ENCODE measurements at regions not wholly inside any gene's neighbourhood (a gene's known extent, or its start where the extent isn't known, plus 50 kb on each side); places are given as distances from the start of the nearest gene placed in this dataset.

DNA sequence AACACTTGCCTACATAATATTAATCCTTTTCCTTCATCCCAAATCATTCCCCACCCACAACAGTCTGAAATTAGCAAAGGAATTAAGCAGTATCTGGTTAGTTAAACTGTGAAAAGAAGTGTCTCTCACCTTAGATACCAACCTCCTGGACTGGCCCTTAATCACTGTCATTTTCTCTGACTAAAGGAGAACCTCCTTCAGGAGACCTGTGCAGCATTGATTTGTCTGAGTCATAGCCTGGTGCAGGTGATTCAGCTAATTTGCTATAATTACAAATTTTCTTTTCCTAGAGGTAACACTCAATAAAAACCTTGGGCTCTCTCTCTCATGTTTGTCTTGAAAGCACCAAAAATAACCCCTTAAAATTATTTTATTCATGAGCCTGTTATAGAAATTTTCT lies 279.8 kb upstream of the SEMA6D start:
- no peak for DNase-seq

DNA sequence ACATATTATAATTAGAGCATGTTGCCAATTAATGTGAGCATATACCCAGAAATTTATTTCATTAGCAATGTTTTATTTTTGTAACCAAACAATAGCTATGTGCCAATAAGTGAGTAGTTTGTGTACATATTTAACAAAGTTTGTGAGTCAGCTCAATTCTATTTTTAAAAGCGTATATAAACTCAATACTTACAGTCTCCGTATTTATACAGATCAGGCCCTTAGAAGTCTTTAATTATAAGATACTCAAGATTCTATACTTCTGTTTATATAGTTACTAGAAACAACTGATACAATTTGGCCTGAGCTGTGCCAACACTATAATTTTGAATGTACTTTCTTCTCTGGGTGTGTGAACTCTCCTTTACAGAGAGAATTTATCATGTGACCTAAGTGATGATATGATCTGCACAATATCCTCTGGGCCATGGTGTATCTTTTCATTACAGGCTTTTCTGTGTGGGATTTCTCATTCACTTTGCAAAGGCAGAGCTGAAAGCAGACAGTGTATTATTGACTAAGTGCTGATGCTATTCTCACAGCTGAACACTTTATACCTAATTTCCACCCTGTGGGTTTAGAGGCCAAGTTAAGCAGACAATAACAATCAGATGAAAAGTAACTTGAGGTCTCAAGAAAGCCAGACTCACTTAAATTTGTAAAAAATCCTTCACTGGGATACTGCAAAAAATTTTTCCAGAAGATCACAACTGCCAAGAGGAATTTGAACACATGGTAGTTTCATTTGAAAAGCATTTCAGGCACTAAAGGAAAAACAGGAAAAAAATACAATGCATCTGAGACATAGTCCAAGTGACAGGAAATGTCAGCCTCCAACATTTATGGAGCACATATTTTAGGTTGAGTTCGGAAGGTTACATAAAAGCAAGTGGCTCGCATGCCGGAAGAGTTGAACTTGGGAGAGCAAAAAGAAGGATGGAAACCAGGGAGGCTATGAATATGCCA lies 277.9 kb upstream of the SEMA6D start:
- no peak for DNase-seq

DNA sequence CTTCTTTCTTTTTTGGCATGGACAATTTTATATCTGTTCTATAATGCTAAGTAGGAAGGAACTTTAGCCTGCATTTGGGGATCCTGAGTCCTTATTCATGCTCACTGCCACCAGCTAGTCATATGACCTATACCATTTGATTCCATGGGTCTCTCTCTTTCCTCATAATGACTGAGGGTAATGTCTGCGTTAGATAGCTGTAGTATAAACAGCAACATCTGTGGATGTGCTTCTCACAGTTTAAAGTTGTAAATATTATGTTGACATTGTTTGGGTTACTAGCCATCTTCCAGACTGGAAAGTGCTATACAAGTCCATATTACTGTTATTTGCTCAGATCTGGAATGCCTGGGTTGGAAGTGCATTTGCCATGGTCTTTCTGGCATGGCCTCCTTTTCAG lies 274.9 kb upstream of the SEMA6D start:
- DNase-seq: no peak

DNA sequence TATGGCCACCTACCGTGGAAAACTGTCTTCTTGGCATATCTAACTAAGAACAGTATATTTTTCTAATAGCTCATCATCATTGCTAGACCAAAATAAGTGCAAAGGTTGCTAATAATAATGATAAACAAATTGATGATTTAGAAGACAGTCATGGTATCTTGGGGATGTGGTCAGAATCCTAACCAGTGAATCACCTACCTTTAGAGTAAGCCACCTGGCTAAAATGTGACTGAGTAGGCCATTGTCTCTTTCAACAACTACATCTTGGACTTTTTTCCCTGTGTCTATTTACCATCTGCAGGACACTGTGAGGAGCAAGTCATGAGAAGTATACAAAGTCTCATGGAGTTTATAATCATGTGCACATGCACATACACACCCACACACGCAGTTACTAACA lies 273.5 kb upstream of the SEMA6D start:
- DNase-seq: no peak

DNA sequence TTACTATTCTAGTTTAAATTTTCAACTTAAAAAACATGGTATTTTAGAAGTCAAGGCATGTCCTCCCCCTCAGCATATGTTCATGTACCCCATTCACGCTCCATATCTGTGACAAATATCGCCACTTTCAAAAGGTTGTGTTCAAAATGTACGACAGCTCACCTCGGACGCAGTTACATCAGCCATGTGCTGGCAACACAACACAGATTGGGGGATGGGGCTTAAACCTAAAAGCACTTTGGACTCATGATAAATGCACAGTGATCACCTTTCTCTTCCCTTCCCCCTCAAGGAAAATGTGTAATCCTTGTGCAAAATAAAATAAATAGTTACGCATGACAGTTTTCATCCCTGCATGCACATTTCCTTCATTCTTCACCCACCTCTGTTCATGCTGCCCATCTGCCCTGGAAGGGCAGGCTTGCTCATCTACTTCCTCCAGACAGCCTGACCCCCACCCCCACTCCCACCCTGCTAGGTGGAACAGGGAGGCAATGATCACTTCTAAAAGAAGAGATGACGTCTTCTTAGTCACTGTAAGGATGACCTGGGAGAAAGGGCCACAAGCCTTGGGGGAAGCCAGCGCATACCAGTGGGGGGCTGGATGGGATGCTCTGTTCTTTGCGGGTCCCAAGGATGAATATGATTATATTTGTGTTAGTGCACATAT lies 271.4 kb upstream of the SEMA6D start:
- DNase-seq: no peak

DNA sequence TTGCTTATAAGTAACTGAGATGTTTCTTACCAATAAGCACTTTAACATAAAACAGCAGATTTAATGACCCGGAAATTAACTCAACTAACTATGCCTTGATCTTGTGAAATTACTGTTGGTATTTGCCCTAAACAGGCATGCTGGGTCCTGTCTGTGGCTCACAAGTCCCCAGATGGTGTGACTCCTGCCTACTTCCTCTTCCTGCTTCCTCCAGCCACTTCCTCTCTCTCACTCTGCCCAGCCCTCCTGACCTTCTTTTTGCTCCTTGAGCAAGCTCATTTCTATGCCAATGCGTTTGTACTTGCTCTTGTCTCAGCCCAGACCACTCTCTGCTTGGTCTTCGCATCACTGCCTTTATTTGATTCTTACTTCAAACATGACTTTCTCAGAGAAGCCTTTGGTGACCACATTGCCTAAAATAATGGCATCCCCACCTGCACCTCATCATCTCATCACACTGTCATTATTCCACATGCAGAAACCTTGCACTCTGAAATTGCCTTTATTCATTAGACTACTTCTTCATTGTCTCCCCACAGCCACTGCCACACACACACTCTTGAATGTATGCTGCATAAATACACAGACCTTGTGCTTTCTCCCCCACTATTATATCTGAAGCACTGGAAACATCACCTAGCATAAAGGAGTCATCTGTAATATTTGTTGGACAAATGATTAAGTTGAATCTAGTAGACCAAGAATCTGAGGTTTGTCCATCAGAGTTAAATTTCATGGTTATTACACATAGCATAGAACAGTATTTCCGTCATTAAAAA lies 256.3 kb upstream of the SEMA6D start:
- no peak for DNase-seq

DNA sequence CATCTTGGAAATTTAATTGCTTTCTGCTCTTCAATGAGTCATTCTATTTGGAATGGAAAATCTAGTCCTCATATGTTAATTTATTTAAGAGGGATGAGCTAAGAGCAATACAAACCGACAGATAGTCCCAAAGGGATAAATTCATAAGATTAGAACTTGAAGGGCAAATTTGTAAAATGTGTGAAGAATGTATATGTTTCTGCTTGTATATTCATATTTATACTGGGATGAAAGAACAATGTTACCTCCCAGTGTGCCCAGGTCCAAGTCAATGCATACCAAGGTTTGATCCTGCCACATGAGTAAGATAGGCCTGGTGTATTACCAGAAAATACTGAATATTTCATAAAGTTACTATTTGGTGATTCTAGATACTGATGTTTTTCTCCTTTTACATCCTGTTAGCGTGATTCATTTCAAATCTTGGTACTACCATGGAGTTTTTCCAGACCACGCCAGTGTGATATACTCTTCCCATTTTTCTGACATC lies 255.6 kb upstream of the SEMA6D start:
- no peak for DNase-seq

DNA sequence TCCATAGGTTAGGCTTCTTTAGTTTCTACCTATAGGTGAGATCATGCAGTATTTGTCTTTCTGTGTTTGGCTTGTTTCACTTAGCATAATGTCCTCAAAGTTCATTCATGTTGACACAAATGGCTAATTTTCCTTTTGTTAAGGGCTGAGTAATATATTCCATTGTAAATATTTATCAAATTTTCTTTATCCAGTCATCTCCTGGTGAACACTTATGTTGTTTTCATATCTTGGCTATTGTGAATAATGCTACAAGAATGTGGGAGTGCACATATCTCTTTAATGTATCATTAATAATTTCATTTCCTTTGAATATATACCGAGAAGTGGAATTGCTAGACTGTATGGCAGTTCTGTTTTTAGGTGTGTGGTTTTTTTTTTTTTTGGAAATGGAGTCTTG lies 250.9 kb upstream of the SEMA6D start:
- DNase-seq: no peak

DNA sequence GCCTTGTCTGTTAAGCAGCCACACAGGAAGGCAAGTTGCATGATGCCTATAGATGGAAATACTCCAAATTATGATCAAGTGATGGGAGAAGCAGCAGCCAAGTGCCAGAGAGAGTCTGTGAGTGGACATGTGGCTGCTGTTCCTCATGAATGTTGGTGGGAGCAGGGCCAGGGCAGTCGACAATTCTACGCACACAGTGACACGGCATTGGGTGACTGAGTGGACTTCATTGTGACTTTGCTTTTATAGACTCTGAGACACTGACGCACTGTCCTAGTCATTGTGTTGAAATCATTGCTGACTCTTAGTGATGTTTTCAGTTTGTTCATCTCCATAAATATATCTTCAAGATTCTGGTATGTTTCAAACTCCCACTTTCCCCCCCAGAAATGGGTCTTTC lies 246.3 kb upstream of the SEMA6D start:
- DNase-seq: no peak

DNA sequence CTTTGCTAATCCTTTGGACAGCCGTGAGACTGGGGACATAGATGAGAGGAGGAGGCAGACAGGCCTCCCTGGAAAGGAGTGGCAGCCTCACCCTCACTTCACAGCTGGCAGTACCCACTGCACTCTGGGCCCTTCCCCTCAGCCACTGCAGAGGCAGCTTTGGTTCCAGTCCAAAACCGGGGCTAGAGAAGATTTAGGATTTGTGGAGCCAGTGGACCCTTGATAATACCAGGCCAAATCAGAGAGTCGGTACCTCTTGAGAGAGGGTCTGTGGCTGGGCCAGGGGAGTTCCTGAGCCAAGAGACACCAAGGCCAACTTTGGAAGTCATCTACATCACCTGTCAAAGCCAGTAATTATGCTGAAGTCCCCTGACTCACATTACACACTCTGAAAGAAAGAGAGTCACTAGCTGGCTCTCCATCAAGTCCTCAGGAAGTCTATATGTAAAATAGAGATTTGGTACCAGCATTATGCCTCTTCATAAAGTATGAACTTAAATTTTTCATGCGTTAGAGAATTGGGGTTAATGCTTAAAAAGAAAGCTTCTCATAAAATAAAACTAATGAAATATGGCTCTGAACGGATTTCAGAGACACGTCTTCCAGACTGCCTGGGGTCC lies 244.1 kb upstream of the SEMA6D start:
- DNase-seq: no peak

DNA sequence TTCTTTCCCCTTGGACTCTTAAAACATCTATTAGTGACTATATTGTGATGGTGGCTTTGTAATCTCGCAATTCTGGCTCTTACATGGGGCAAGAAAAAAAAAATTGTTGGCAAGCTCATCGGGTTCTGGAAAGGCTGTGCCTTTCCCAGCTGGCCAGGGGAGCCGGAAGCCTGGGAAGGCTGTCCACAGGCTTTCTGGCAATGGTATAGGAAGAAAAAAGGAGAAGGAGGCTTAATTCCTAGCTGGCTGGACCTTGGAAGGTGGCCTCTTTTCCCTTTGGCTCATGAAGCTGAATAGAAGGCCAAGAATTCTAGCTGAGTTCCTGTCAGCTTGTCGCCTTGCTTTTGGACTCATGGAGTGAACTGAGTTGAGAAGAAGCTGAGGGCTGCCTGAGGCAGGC lies 243.5 kb upstream of the SEMA6D start:
- DNase-seq: no peak

DNA sequence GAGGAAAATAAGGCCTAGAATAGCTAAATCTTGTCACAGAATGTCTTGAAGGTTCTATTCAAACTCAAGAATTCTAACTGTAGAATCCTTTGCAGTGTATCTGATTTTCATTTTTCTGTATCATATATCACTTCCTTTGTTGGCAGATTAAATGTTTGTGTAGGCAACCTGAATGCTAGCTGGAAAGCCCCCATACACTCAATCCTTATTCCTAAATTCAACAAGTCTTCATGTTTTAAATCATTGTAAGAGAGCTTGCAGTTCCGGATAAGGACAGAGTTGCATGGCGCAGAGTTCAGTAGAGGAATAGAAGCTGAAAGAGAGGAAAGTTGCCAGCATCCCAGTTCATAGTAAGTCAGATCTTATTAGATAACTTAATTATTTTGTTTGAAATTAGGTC lies 242.0 kb upstream of the SEMA6D start:
- DNase-seq: no peak

DNA sequence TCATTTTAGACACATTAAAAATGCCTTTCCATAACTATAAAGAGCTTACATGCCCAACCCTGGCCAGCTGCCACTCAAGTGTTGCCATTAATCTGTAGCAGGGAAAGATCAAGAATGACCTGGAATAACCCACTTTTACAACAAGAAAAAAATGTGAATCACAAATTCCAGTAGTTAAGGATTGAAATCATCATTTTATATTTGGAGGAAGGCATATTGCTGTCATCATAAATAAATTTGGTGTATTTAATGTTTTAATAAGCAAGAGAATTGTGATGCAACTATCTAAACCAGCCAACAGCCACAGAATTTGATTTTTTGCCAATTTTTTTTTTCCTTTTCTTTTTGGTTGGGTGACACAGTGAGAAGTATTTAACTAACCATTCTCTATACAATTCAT lies 240.0 kb upstream of the SEMA6D start:
- no peak for DNase-seq

DNA sequence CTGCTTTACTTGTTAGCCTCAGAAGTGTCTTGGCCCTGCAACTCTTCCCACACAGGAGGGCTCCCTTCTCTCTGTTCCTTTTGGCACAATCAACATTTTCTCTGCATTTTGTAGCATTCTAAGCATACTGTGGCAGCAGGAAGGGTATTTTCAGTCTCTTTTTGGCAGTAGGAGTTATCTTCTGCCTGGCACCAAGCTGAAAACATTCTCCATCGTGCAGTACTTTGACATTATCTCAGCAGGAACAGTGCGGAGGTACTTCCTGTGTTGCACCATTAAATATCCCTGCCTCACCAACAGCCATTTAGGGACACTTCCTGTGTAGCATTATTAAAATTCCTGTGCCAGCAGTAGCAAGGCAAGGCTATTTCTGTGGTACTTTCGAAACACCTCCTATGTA lies 233.2 kb upstream of the SEMA6D start:
- DNase-seq: no peak

DNA sequence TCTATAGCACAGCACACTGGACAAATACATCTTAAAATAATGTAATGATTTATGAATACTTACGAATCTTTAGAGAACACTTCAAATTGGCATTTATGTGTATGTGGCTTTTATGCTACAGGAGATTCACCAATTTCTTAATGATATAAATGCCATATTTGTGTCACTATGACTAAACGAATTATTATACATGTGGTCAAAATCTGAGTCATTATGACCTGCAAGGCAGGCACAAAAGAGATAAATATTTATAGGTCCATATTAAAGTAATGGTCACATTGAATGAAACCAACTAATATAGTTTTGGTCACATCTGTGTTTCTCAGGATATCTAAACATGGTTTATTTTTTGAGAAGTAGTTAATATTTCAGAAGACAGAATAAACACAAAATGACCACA lies 232.3 kb upstream of the SEMA6D start:
- DNase-seq: no peak

DNA sequence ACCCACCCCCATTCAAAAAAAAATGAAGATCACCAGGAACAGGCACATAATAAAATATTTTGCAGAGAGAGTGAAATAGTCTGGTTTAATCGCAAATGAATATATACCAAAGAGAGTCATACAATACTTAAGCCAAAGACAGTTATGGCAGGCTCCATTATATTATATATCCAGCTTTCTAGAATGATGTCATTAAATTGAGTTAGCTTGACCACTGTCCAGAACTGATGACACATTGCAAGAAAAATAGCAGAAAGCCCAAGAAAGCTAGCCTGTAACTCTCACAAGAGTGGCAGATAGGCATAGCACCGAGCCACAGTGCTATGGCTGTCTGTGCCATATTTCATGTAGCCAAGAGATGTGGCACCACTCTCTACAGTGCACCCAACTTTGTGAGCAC lies 231.9 kb upstream of the SEMA6D start:
- no peak for DNase-seq

DNA sequence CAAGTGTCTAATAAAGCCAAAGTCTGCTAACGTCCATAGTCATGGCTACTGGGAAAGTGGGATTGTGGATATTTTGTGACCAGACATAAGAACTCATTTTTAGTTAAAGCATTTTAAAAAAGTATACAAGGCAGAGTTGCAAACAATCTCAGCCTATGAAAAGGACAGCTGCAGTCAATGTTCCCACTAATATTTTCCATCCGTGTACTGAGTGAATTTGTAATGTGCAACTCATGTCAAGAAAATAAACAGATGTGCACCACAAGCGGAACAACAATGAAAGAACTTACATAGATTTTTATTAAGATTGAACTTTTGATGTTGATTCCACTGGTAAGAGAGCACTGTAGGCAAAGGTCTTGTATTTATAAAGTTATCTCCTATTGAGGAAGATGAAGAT lies 231.3 kb upstream of the SEMA6D start:
- no peak for DNase-seq

DNA sequence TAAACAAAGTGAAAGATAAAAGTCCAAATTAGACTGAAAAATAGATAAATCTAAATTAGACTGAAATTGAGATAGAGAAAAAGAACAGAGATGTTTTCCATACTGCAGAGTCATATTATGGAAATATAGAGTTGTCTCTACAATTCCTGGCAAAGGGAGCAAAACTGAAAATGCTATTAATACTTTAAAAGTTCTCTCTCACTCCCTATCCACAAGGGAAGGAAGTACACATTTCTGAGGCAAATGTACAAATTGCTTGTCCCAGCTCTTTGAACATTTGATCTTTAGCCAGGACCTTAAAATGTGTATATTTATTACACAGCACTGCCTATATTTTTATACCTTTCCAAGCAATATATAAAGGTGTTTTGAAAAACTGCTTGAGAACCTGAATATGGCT lies 225.1 kb upstream of the SEMA6D start:
- DNase-seq: no peak

DNA sequence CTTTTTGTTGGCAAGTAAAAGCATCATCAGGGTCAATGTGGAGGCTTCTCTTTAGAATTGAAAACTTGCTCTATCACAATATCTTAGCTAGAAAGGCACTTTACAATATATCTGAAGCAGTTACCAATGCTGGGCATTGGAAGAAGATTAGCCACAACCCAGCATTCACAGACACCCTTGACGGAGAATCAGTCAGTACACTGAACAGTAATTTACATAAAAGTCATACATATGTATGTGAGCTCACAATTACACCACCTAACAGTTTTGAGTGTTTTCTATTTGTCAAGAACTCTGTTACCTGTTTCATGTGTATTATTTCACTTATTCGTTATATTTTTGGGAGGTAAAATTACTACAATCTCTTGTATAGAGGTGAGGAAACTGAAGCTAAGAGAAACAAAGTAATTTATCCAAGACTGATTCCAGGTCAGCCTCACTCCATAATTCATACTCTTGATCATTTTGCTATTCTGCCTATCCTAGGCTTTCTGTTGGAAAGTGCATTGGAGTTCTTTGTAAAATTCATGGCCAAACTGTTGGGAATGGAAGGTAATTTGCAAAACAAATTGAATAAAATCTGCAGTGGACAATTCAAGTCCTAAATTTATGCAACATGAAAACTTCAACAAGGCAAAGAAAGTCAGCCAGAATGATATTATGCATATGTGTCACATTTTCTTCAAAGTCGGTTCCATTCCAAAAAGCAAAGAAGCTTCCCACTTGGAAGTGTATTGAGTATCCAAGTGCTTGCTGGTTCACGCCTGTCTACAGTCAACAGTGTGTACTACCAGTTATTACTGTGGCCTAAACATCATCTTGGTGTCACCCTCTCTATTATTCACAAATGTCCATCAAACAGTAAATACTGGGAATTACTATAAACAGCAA lies 223.7 kb upstream of the SEMA6D start:
- no peak for DNase-seq

DNA sequence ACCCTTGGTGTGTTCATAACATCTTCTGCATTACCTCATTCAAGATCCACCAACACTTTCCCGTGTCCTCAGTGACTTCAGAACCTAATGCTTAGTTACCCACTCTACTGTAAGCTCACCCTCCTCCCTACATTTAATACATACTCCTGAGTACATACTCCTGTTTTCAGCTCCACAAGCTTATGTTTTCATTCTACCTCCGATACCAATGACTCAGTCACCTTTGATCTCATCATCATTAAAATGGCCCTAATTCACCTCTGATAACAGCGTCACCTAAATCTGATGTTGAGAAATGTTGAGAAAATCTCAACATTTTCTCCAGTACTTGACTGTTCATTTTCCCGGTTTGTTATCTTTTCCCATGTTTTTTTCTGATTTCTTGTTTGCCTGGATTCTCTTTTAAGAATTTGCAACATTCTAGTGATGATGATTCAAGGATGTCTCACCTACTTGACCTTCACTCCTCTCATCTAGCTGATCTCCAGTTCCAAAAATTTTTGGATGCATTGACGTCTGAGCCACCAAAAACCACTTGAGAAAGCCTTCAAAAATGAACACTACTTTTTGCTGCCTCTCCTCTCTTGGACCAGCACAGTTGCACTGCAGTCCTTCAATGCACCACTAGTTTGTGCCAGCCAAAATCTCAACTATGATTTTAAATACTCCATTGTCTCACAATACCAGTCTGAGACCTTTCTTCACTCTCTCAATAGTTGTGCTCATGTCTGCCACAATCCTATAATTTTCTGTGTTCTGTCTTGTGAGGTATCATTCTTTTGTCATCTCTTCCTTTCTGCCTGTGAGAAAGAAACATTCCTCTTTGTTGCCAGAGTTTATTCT lies 220.7 kb upstream of the SEMA6D start:
- no peak for DNase-seq

DNA sequence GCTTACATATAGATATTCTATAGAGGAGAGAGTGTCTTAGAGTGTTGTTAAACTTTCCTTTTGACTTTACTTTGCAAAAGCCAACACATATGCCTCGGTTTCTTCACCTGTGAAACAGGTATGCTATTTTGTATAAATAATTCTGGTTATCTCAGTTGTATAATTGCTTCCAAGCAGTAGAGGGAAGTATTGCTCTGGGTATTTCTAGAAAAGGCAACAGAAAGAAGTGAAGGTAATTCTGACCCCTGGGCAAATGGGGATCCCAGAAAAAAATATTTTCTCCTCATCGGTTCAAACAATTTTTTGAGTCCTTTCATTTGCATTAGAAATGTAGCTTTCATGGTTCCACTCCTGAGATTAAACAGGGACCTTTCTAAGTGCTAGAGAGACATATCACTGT lies 216.5 kb upstream of the SEMA6D start:
- no peak for DNase-seq
